IMR-90 (cell line): ENCODE measurements at regions not wholly inside any gene's neighbourhood (a gene's known extent, or its start where the extent isn't known, plus 50 kb on each side); places are given as distances from the start of the nearest gene placed in this dataset.

Experiments
- ATAC-seq: fragments of 200-7000 bp; cut with Tn5 transposase; 2 replicates; pipeline ENCODE4 v1.9.1; 2020; ENCODE audit warnings: low read depth, mild to moderate bottlenecking, moderate library complexity
- BruUV-seq: library from RNA; stranded (reverse); fragments of 400-500 nt; replicated peaks from 2 replicates; lab custom pipeline; 2021; lab: Mats Ljungman, UMichigan
- CTCF ChIA-PET: fragments of 300-600 bp; formaldehyde crosslinking; extraction: SDS; loops from one replicate; lab custom pipeline; 2021; ENCODE audit warnings: antibody characterized with exemption; lab: Yijun Ruan, JAX
- POLR2A ChIA-PET: fragments of 300-600 bp; sonication (Branson Sonifier 250); formaldehyde crosslinking; loops from one replicate; lab custom pipeline; 2022; ENCODE audit warnings: antibody characterized with exemption; ENCODE audit not compliant: unreplicated experiment; lab: Charles Lee
- DNase-seq: peaks from one replicate; pipeline ENCODE4 v3.0.0; 2013
- H2AFZ ChIP-seq: replicated peaks from 2 replicates; pipeline ENCODE3; 2013; ENCODE audit warnings: low read length, mild to moderate bottlenecking; ENCODE audit not compliant: poor library complexity
- H2AK5ac ChIP-seq: 2 replicates; pipeline ENCODE4 v1.6.1; 2013; ENCODE audit warnings: low read depth, low read length, inconsistent platforms
- H2AK9ac ChIP-seq: replicated peaks from 2 replicates; pipeline ENCODE3; 2013; ENCODE audit warnings: mild to moderate bottlenecking, low read depth, low read length, moderate library complexity; ENCODE audit not compliant: poor library complexity
- H2BK120ac ChIP-seq: 2 replicates; pipeline ENCODE4 v1.6.1; 2013; ENCODE audit warnings: low read depth, low read length, inconsistent platforms
- H2BK15ac ChIP-seq: 3 replicates; pipeline ENCODE4 v1.6.1; 2013; ENCODE audit warnings: low read depth, low read length, inconsistent platforms
- H2BK20ac ChIP-seq: 2 replicates; pipeline ENCODE4 v1.6.1; 2013; ENCODE audit warnings: low read depth, mild to moderate bottlenecking, inconsistent platforms, low read length, moderate library complexity
- H2BK5ac ChIP-seq: 2 replicates; pipeline ENCODE4 v1.6.1; 2013; ENCODE audit warnings: mild to moderate bottlenecking, low read depth, low read length, inconsistent platforms; ENCODE audit not compliant: poor library complexity, severe bottlenecking
- H3K14ac ChIP-seq: replicated peaks from 2 replicates; pipeline ENCODE4 v1.6.1; 2013; ENCODE audit warnings: low read depth, low read length, inconsistent platforms
- H3K18ac ChIP-seq: 2 replicates; pipeline ENCODE4 v1.6.1; 2013; ENCODE audit warnings: low read depth, low read length, control low read depth
- H3K23ac ChIP-seq: 2 replicates; pipeline ENCODE4 v1.6.1; 2013; ENCODE audit warnings: low read depth, low read length, inconsistent platforms
- H3K27ac ChIP-seq: 2 replicates; pipeline ENCODE4 v1.5.1; 2013; ENCODE audit warnings: mild to moderate bottlenecking, control low read depth, low read length; ENCODE audit not compliant: insufficient read depth
- H3K27me3 ChIP-seq: 2 replicates; pipeline ENCODE4 v1.6.1; 2013; ENCODE audit warnings: low read length; ENCODE audit not compliant: control insufficient read depth, insufficient read depth
- H3K36me3 ChIP-seq: 2 replicates; pipeline ENCODE4 v1.6.1; 2013; ENCODE audit warnings: low read length, mixed read lengths; ENCODE audit not compliant: control insufficient read depth, insufficient read depth
- H3K4ac ChIP-seq: 2 replicates; pipeline ENCODE4 v1.6.1; 2013; ENCODE audit warnings: low read depth, low read length, inconsistent platforms
- H3K4me1 ChIP-seq: 2 replicates; pipeline ENCODE4 v1.6.1; 2013; ENCODE audit warnings: low read length, mixed read lengths; ENCODE audit not compliant: control insufficient read depth, insufficient read depth
- H3K4me2 ChIP-seq: 2 replicates; pipeline ENCODE4 v1.6.1; 2013; ENCODE audit warnings: low read depth, mild to moderate bottlenecking, control low read depth, low read length, moderate library complexity
- H3K4me3 ChIP-seq: 2 replicates; pipeline ENCODE4 v1.5.1; 2013; ENCODE audit warnings: low read depth, mild to moderate bottlenecking, control low read depth, low read length, moderate library complexity; ENCODE audit not compliant: insufficient read depth
- H3K56ac ChIP-seq: 2 replicates; pipeline ENCODE4 v1.6.1; 2013; ENCODE audit warnings: low read length, inconsistent platforms; ENCODE audit not compliant: insufficient read depth; ENCODE audit errors: extremely low read depth
- H3K79me1 ChIP-seq, 2 experiments: 2 replicates each; pipeline ENCODE4 v1.6.1; 2013; ENCODE audit warnings: low read length in 2 of 2, inconsistent platforms in 1 of 2, low read depth in 1 of 2
- H3K9ac ChIP-seq: 2 replicates; pipeline ENCODE4 v1.6.1; 2013; ENCODE audit warnings: low read depth, low read length, control low read depth
- H3K9me1 ChIP-seq: 2 replicates; pipeline ENCODE4 v1.6.1; 2013; ENCODE audit warnings: low read length, inconsistent platforms; ENCODE audit not compliant: insufficient read depth
- H3K9me3 ChIP-seq: 2 replicates; pipeline ENCODE4 v1.6.1; 2013; ENCODE audit warnings: low read length; ENCODE audit not compliant: control insufficient read depth, insufficient read depth
- H4K20me1 ChIP-seq: 2 replicates; pipeline ENCODE4 v1.6.1; 2013; ENCODE audit warnings: low read length, inconsistent platforms; ENCODE audit not compliant: insufficient read depth
- H4K5ac ChIP-seq: 2 replicates; pipeline ENCODE4 v1.6.1; 2013; ENCODE audit warnings: mild to moderate bottlenecking, low read depth, low read length, control low read depth
- H4K8ac ChIP-seq, 2 experiments: 2 replicates each; pipeline ENCODE4 v1.6.1; 2013; ENCODE audit warnings: low read depth in 2 of 2, low read length in 2 of 2, control low read depth in 1 of 2, inconsistent platforms in 1 of 2
- H4K91ac ChIP-seq: 2 replicates; pipeline ENCODE4 v1.6.1; 2013; ENCODE audit warnings: low read depth, low read length, inconsistent platforms; ENCODE audit not compliant: insufficient read depth
- BHLHE40 ChIP-seq: fragments of 150-350 bp; IDR thresholded peaks from 2 replicates; pipeline ENCODE4 v1.6.1; 2016; ENCODE audit warnings: mild to moderate bottlenecking, low read depth, low read length
- CEBPB ChIP-seq: IDR thresholded peaks from 2 replicates; pipeline ENCODE4 v1.6.1; 2012; ENCODE audit warnings: low read depth, low read length, improper control_type of control experiment
- FOS ChIP-seq: fragments of 150-350 bp; IDR thresholded peaks from 2 replicates; pipeline ENCODE4 v1.6.1; 2016; ENCODE audit warnings: low read depth, low read length
- MXI1 ChIP-seq: IDR thresholded peaks from 2 replicates; pipeline ENCODE4 v1.6.1; 2012; ENCODE audit warnings: low read depth, mild to moderate bottlenecking, low read length, moderate library complexity, borderline replicate concordance
- NFE2L2 ChIP-seq: fragments of 150-350 bp; IDR thresholded peaks from 2 replicates; pipeline ENCODE4 v1.6.1; 2016; ENCODE audit warnings: low read depth, mild to moderate bottlenecking, low read length
- POLR2A ChIP-seq: IDR thresholded peaks from 2 replicates; pipeline ENCODE4 v1.6.1; 2012; ENCODE audit warnings: mild to moderate bottlenecking, low read depth, low read length
- RCOR1 ChIP-seq: IDR thresholded peaks from 2 replicates; pipeline ENCODE4 v1.6.1; 2012; ENCODE audit warnings: mild to moderate bottlenecking, low read length, improper control_type of control experiment; ENCODE audit not compliant: insufficient replicate concordance
- WGBS, 2 experiments: methylation state at CpG; one replicate each; pipeline versions ENCODE4 v1.1.5 to v1.1.7; 2013; ENCODE audit warnings: missing lambda C conversion rate in 2 of 2; ENCODE audit not compliant: insufficient read length in 1 of 2; ENCODE audit errors: extremely low coverage in 2 of 2; 5-methylcytosine and 5-hydroxymethylcytosine counted together
- dilution Hi-C: fragments of 300-500 bp; cut with HindIII; formaldehyde crosslinking; loops from one replicate; pipeline ENCODE4 v1.14.3; 2018; ENCODE audit warnings: low sequenced_read_pairs; ENCODE audit not compliant: unreplicated experiment
- in situ Hi-C: fragments of 300-500 bp; cut with MboI; formaldehyde crosslinking; loops from 3 replicates; pipeline ENCODE4 v1.14.3; 2019; ENCODE audit warnings: low sequenced_read_pairs, inconsistent platforms, mixed read lengths
- intact Hi-C: fragments of 100-400 bp; cut with micrococcal nuclease; formaldehyde crosslinking; loops from 2 replicates; pipeline ENCODE4 v1.10.0; 2022
- TF ChIP-seq, protein P1 (sequence below): fragments of 150-350 bp; IDR thresholded peaks from 2 replicates; pipeline ENCODE4 v1.6.1; 2016; ENCODE audit warnings: low read depth, mild to moderate bottlenecking, low read length, moderate library complexity, borderline replicate concordance
- TF ChIP-seq, protein P2 (sequence below): fragments of 150-350 bp; IDR thresholded peaks from 2 replicates; pipeline ENCODE4 v1.6.1; 2017; ENCODE audit warnings: mild to moderate bottlenecking, antibody characterized with exemption, low read length, low read depth

GRCh38 chr17:63268827-63269226 lies 177.3 kb downstream of the CYB561 start:
- no peak overlapping the region for H4K5ac ChIP-seq
- no peak overlapping the region for H3K23ac ChIP-seq
- H4K8ac ChIP-seq, result no peak overlapping the region
- no peaks in the 10 kb centered on the region for H3K9me3 ChIP-seq
- no peak for TF ChIP-seq BHLHE40
- no peak for TF ChIP-seq CEBPB
- no peak for TF ChIP-seq FOS
- TF ChIP-seq, protein P1, sequence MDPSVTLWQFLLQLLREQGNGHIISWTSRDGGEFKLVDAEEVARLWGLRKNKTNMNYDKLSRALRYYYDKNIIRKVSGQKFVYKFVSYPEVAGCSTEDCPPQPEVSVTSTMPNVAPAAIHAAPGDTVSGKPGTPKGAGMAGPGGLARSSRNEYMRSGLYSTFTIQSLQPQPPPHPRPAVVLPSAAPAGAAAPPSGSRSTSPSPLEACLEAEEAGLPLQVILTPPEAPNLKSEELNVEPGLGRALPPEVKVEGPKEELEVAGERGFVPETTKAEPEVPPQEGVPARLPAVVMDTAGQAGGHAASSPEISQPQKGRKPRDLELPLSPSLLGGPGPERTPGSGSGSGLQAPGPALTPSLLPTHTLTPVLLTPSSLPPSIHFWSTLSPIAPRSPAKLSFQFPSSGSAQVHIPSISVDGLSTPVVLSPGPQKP, result no peak
- no peak for TF ChIP-seq RCOR1
- TF ChIP-seq POLR2A, result no peak
- no peak for TF ChIP-seq MXI1
- no peak for TF ChIP-seq NFE2L2
- TF ChIP-seq, protein P2, sequence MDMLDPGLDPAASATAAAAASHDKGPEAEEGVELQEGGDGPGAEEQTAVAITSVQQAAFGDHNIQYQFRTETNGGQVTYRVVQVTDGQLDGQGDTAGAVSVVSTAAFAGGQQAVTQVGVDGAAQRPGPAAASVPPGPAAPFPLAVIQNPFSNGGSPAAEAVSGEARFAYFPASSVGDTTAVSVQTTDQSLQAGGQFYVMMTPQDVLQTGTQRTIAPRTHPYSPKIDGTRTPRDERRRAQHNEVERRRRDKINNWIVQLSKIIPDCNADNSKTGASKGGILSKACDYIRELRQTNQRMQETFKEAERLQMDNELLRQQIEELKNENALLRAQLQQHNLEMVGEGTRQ, result no peak
- H3K14ac ChIP-seq, result no peak overlapping the region
- WGBS, 2 experiments, result no CpG with 5 or more reads among the region's 3 CpGs
- no peak for ATAC-seq
- peaks cover 5% of the 10 kb centered on the region for H3K4me1 ChIP-seq
- H3K9me1 ChIP-seq, result no peaks in the 10 kb centered on the region; the same call in 1 of the 2 replicates
- H3K79me1 ChIP-seq, result peaks cover 20 to 31% of the 10 kb centered on the region in 2 experiments
- no peak overlapping the region for H3K18ac ChIP-seq
- no peak overlapping the region for H3K27ac ChIP-seq
- no peak overlapping the region for H3K4me2 ChIP-seq
- H2BK20ac ChIP-seq, result no peak overlapping the region
- ChIA-PET CTCF (no interaction called here), POLR2A (no interaction called here)
- H3K4ac ChIP-seq, result no peak overlapping the region
- dilution Hi-C loops (no loop called here), in situ Hi-C loops (no loop called here), intact Hi-C loops (no loop called here)
- H3K36me3 ChIP-seq, result peaks cover 9% of the 10 kb centered on the region
- no peak overlapping the region for H2BK120ac ChIP-seq
- H3K9ac ChIP-seq, result no peak overlapping the region
- no peak overlapping the region for H2BK5ac ChIP-seq
- 0 out of 2 replicates have a peak, but pooled peaks cover 3% of the 10 kb centered on the region for H4K20me1 ChIP-seq
- no peak overlapping the region for H2AFZ ChIP-seq
- no peaks in the 10 kb centered on the region for H3K27me3 ChIP-seq
- H2BK15ac ChIP-seq, result no peak overlapping the region
- no peak overlapping the region for H4K91ac ChIP-seq
- no peak for DNase-seq
- no TSS peak for BruUV-seq
- no peak overlapping the region for H2AK5ac ChIP-seq
- no peak overlapping the region for H3K4me3 ChIP-seq
- no peak overlapping the region for H3K56ac ChIP-seq
- H2AK9ac ChIP-seq, result no peak overlapping the region
